ENCODE measurements at regions not wholly inside any gene's neighbourhood (a gene's known extent, or its start where the extent isn't known, plus 50 kb on each side); places are given as distances from the start of the nearest gene placed in this dataset.

DNA sequence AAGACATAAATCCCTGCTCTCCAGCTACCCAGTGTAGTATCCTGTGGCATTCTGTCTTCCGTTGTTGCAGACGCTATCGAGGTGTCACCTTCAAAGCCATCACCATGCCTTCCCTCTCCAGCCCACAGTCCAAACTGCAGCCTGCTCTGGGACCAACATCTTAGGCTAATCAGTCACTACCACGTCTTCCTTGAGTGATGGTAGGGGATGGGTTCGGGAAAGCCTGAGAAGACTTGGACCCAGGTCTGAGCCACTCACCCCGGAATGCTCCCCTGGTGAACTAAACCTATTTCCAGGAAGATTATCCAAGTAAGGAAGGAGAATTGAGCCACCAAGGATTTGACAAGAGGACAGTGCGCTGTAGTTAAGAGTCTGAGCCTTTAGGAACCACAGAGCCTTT, 52.9 kb upstream of the IRX1 start:
- CTCF ChIA-PET, result no interaction called here
- no peak overlapping the region for H3K27ac ChIP-seq (ENCODE audit: low read depth, low read length)
- TF ChIP-seq, protein P1, sequence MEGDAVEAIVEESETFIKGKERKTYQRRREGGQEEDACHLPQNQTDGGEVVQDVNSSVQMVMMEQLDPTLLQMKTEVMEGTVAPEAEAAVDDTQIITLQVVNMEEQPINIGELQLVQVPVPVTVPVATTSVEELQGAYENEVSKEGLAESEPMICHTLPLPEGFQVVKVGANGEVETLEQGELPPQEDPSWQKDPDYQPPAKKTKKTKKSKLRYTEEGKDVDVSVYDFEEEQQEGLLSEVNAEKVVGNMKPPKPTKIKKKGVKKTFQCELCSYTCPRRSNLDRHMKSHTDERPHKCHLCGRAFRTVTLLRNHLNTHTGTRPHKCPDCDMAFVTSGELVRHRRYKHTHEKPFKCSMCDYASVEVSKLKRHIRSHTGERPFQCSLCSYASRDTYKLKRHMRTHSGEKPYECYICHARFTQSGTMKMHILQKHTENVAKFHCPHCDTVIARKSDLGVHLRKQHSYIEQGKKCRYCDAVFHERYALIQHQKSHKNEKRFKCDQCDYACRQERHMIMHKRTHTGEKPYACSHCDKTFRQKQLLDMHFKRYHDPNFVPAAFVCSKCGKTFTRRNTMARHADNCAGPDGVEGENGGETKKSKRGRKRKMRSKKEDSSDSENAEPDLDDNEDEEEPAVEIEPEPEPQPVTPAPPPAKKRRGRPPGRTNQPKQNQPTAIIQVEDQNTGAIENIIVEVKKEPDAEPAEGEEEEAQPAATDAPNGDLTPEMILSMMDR (IDR thresholded peaks at IDR 0.05; ENCODE audit: low read depth, low read length), result no peak
- no peaks in the 10 kb centered on the region for H3K27me3 ChIP-seq (ENCODE audit: control insufficient read depth, insufficient read depth, low read length)
- H3K4me3 ChIP-seq (ENCODE audit: low read depth, low read length), result no peak overlapping the region
- peaks cover 43% of the 10 kb centered on the region for H3K9me3 ChIP-seq (ENCODE audit: control insufficient read depth, insufficient read depth, low read length)
- DNase-seq (ENCODE audit: low read depth, low spot score), result no peak
- POLR2A ChIA-PET, result no interaction called here

DNA sequence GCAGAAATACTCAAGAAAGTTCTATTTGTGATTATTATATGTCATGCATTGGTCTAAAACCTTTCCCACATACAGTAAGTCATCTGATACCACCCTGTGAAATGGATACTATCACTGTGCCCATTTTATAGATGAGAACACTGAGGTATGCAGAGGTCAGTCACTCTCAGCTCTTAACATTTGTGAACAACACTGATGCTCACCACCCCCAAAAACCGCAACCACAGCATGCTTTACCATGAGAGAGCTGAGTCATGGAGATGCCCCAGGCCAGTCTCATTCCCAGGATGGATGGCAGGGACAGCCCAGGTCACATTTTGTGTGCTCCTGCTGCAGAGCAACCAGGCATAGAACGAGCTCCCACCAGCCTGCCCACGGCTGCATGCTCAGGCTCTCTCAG, 53.5 kb upstream of the IRX1 start:
- POLR2A ChIA-PET, result no interaction called here
- peaks cover 49% of the 10 kb centered on the region for H3K9me3 ChIP-seq (ENCODE audit: control insufficient read depth, insufficient read depth, low read length)
- no peak for DNase-seq (ENCODE audit: low read depth, low spot score)
- CTCF ChIA-PET, result no interaction called here
- TF ChIP-seq, protein P1 (IDR thresholded peaks at IDR 0.05; ENCODE audit: low read depth, low read length), result no peak
- no peak overlapping the region for H3K4me3 ChIP-seq (ENCODE audit: low read depth, low read length)
- no peaks in the 10 kb centered on the region for H3K27me3 ChIP-seq (ENCODE audit: control insufficient read depth, insufficient read depth, low read length)
- no peak overlapping the region for H3K27ac ChIP-seq (ENCODE audit: low read depth, low read length)

DNA sequence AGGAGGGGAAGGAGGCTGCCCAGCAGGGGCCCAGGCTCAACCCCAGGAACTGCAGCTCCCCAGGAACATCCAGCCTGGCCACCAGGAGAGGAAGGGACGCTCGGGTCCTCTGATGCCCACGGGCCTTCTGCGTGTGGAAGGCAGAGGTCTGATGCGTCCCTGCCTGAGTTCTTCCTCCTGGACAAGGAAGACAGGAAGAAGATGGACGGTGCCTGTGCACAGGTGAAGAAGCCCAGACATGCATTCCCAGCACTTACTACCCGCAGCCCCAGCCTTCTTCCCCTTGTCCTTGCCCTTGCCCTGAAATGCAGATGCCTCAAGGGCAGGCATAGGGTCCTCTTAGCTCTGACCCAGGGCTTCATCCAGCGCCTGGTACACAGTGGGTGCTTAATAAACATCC, 56.7 kb upstream of the IRX1 start:
- ChIA-PET CTCF (no interaction called here), POLR2A (no interaction called here)
- Histone ChIP-seq H3K4me3 (ENCODE audit: low read depth, low read length) (no peak overlapping the region), H3K27ac (ENCODE audit: low read depth, low read length) (no peak overlapping the region), H3K27me3 (ENCODE audit: control insufficient read depth, insufficient read depth, low read length) (no peaks in the 10 kb centered on the region), H3K9me3 (ENCODE audit: control insufficient read depth, insufficient read depth, low read length) (peaks cover 62% of the 10 kb centered on the region)
- DNase-seq (ENCODE audit: low read depth, low spot score), result no peak
- TF ChIP-seq, protein P1 (IDR thresholded peaks at IDR 0.05; ENCODE audit: low read depth, low read length), result no peak

DNA sequence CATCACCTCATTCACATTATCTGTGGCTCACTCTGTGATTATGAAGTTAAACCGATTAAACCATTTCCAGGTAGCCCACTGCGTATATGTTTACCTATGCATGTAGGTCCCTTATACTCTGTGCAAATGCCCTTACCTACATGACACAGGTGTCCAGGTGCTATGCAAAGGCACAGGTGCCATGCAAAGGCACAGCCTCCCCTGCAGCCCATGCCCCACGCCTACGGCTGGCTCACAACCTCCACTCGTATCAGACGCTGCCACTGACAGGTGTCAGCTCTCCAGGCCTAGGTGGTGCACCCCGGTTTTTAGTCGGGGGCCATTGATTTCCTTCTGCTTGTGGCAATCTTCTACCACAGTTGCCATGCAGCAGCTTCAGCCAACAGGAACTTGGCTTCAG, 57.7 kb upstream of the IRX1 start:
- no peak overlapping the region for H3K4me3 ChIP-seq (ENCODE audit: low read depth, low read length)
- H3K27ac ChIP-seq (ENCODE audit: low read depth, low read length), result no peak overlapping the region
- ChIA-PET CTCF (no interaction called here), POLR2A (no interaction called here)
- TF ChIP-seq, protein P1 (IDR thresholded peaks at IDR 0.05; ENCODE audit: low read depth, low read length), result no peak
- peaks cover 58% of the 10 kb centered on the region for H3K9me3 ChIP-seq (ENCODE audit: control insufficient read depth, insufficient read depth, low read length)
- DNase-seq (ENCODE audit: low read depth, low spot score), result no peak
- H3K27me3 ChIP-seq (ENCODE audit: control insufficient read depth, insufficient read depth, low read length), result no peaks in the 10 kb centered on the region

DNA sequence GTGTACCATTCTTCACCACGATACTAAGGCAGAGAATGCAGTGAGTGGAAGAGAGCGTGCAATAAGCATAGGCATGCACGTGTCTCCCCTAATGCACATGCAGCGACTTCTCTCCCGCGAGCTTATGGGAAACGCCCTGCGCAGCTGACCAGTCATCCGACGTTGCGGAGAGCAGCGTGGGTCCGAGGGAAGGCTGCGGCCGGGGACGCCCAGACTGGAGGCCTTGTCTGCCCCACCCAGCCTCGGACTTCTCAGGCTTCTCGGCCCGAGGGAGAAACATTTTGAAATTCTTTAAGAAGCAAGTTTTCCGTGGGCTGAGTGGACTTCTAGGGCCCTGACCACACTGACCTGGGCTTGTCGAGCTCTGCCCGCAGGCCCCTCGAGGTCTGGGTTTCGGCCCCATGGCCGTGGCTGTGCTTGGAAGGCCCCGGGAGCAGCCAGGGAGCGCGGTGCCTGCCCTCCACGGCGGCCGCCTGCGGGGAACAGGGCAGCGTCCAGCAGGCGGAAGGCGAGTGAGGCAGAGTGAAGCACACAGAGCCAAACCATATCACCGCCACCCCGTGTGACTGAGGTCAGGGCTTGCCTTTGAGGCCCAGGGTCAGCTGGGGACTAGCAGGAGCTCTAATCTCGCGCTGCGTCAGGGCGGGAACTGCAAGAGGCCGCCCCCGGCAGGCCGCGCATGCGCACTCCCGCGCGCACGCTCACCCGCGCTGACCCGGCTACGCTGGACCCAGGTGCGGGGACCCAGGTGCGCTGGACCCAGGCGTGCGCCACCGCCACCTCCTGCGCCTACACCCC, 60.0 kb upstream of the IRX1 start:
- Histone ChIP-seq H3K9me3 (ENCODE audit: control insufficient read depth, insufficient read depth, low read length) (peaks cover 53% of the 10 kb centered on the region), H3K27ac (ENCODE audit: low read depth, low read length) (no peak overlapping the region), H3K27me3 (ENCODE audit: control insufficient read depth, insufficient read depth, low read length) (no peaks in the 10 kb centered on the region), H3K4me3 (ENCODE audit: low read depth, low read length) (no peak overlapping the region)
- ChIA-PET CTCF (no interaction called here), POLR2A (no interaction called here)
- TF ChIP-seq, protein P1 (IDR thresholded peaks at IDR 0.05; ENCODE audit: low read depth, low read length), result no peak
- no peak for DNase-seq (ENCODE audit: low read depth, low spot score)
